GM04503 (cell line): ENCODE measurements at regions not wholly inside any gene's neighbourhood (a gene's known extent, or its start where the extent isn't known, plus 50 kb on each side); places are given as distances from the start of the nearest gene placed in this dataset.
"Not testable (repeated sequence)": the region's sequence is repeated elsewhere in the genome, so short reads cannot be mapped to it uniquely, and the experiment has no call there.

Experiments
- DNase-seq: peaks from one replicate; pipeline ENCODE4 v3.0.0-alpha.2; 2012; ENCODE audit warnings: low read depth

- DNase-seq = no peak
These were observed 107.0 kb upstream of the BMP2 start for GRCh38 chr20:6660441-6660840.

- not testable (repeated sequence) for DNase-seq
These were observed 108.6 kb upstream of the BMP2 start for GRCh38 chr20:6658909-6659308.

DNA sequence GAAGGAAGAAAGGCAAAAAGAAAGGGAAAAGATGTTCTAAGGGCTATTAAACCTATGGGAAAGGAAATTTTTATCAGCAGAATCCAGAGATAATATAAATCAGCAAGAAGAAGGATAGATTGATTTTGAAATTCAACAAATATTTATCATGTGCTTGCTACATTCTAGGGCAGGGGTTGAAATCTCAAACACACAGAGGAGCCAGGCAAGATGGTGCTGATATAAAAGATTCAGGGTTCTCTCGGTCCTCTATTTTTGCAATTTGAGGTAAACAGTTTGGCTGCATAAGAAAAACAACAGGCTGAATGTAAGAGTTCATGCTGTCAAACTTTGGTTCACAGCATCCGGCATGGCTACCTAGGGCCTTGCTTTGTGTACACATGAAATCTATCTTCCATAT is 109.6 kb upstream of the BMP2 start:
- DNase-seq = no peak

DNA sequence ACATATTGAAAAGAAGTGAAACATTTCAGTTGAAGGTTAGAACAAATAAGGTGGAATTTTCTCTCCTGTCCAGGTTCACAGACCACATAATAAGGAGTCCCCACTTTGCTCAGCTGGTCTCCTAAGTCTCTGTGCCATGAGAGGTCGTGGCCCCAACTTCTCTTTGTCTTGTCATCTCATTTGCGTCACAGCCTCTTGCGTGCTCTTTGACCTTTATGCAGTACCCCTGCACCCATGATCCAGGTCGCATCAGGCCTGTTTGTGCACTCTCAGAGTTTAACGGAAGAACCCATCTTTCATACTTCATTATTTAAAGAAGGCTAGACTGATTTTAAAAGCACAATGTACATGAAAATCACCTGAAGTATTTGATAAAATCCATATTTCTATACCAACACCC is 110.4 kb upstream of the BMP2 start:
- DNase-seq = no peak

- no peak for DNase-seq
These were observed 112.8 kb upstream of the BMP2 start for GRCh38 chr20:6654513-6655252.

DNA sequence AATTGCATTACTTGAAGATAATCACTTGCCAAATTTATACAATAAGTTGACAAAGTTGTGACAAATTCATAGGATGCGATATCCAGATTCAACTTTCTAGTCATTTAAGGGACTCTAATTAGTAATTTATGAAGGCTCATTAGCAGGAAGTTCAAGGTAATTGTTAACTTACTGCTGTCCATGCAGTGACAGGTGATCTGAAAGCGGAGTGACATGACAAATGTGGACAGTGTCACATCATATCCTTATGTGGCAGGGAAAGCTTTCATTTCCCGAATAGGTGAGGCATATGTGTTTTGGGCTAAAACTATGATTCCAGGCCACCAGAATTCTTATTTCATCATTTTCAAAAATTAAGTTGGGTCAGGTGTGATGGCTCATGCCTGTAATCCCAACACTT is 115.9 kb upstream of the BMP2 start:
- no peak for DNase-seq

- peak; percentile 60 for DNase-seq
These were observed 116.5 kb upstream of the BMP2 start for GRCh38 chr20:6651016-6651415.

GRCh38 chr20:6646021-6646636 is 121.4 kb upstream of the BMP2 start:
- DNase-seq = no peak

DNA sequence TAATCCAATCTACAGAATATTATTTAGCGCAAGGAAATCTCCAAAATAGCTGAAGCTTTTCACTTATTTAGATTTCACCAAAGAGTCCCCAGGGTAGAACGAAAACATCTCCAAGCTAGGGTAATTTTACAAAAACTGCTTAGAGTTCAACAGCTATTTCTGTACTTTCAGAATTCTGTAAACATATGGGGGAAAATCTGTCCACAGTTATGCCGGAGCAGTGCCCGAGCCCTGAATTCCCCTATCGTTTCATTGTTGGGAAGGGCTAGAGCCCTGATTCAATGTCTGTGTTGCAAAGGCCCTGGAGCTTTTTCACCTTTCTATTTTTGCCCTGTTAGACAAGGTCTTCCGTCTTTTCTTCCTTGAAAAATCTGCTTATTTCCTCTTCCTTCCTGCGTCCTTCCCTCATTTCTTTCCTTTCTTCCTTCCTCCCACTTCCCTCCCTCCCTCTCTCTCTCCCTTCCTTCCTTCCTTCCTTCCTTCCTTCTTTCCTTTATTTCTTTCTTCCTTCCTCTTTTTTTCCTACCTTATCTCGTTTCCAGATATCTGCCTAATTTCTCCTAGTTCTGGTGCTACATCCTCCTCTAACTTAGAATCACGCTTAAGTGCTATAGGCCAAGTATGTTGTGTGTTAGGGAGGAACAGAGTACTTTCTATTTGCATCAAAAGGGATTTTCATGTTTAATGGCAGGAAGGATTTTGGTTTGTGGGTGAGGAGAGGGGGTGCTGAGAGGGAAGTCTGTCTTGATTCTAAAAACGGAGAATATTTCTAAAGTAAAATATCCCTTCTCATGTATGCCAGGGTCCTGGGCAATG is 122.5 kb upstream of the BMP2 start:
- DNase-seq = no peak

DNA sequence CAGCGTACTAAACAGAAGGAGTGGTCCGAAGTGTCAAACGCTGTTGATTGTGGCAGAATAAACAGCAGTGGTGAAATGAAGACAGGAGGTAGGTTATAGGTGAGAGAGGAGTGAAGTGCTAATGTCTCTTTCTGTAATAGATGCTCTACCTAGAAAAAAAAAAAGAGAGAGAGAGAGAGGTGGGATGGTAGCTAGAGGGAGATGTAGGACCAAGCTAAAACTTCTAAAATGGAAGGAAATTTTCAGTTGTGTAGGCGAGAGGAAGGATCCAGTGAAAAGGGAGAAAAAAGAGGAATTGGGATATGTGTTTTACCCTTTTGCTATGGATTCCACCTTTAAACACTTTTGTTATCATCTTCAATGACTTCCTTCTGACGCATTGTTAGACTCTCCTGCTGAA is 126.5 kb upstream of the BMP2 start:
- DNase-seq = no peak

DNA sequence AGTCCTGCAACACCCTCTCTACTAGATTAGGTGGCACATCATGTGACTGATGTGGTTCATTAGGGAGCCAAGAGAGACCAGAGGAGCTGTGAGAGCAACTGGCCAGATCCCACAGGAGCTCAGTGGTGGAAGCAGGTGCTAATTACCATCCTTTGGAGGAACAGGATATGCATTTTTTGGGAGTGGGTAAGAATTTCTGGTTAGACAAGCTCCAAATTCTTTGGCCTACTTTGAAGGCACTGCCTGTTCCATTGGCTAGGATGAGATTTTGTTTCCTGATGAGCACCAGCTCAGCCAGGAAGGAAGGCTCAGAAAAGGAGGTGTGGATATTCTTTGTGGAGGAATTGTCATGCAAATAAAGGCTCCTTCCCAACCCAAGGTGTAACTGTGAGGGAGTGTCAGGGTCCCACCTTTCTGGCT is 130.3 kb upstream of the BMP2 start:
- DNase-seq = no peak

GRCh38 chr20:6636209-6637159 is 131.0 kb upstream of the BMP2 start:
- peak; percentile 22 for DNase-seq

- no peak for DNase-seq
These were observed 132.3 kb upstream of the BMP2 start for GRCh38 chr20:6635034-6635736.

GRCh38 chr20:6632187-6632586 is 135.3 kb upstream of the BMP2 start:
- peak; percentile 8 for DNase-seq

DNA sequence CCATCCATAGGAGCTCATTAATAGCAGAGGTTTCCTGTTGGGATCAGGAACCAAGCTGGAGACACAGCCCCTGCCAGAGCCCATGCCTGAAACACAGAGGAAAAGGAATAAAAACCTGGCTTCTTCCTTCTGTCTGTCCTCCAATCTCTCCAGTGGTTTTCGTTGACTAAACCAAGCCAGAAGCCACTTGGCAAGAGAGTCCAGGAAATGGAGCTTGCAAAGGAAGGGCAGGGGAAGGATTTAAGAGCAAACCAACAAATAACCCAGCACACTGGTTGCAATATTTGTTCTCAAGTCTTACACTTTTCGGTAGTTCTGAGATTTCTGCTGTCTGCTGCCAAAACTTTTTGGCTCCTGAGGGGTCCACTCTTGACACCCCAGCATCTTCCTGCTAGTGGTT is 137.0 kb upstream of the BMP2 start:
- DNase-seq = no peak

GRCh38 chr20:6629564-6629963 is 137.9 kb upstream of the BMP2 start:
- DNase-seq = no peak

GRCh38 chr20:6626805-6627204 is 140.7 kb upstream of the BMP2 start:
- no peak for DNase-seq

GRCh38 chr20:6623989-6624388 is 143.5 kb upstream of the BMP2 start:
- no peak for DNase-seq

- DNase-seq = no peak
These were observed 145.4 kb upstream of the BMP2 start for GRCh38 chr20:6622041-6622440.

DNA sequence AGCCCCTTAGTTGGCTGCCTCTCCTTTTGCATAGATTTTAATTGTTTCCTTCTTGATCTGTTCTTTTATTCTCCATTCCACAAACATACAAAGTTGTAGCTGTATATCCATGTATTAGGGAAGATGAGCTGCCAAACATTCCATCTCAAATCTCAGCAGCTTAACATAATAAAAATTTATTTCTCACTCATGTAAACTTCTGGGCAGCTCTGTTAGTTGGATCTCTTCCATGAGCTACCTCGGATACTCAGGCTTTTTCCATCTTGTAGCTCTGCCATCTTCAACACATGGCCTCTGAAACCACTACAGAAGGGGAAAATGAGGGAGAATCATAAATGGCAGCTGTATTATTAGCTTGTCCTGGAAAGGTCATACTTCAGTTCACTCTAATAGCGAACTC is 149.4 kb upstream of the BMP2 start:
- no peak for DNase-seq

DNA sequence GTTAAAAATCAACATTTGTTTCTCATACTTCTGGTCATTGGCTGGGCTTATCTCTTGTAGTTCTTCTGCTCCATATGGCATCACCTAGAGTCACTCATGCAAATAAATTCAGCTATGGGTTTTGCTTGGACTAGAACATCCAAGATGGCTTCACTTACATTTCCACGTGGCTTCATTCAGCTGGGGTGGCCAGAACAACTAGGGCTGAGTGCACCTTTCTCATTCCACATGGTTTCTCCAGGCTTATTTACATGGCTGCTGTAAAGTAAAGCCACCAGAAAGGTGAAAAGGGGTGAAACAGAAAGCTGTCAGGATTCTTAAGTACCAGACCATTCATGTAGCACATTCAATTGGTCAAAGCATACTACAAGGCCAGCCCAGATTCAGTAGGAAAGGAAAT is 151.1 kb upstream of the BMP2 start:
- DNase-seq = no peak
